A172 (cell line): ENCODE measurements at regions not wholly inside any gene's neighbourhood (a gene's known extent, or its start where the extent isn't known, plus 50 kb on each side); places are given as distances from the start of the nearest gene placed in this dataset.
"Not testable (repeated sequence)": the region's sequence is repeated elsewhere in the genome, so short reads cannot be mapped to it uniquely, and the experiment has no call there.

Experiments used
- DNase-seq: peaks from one replicate; pipeline ENCODE4 v3.0.0-alpha.2; 2015; ENCODE audit warnings: low spot score

GRCh38 chr17:15802917-15803316 lies 70.8 kb downstream of the TBC1D26 start:
- not testable (repeated sequence) for DNase-seq

- not testable (repeated sequence) for DNase-seq
Measured at GRCh38 chr17:15806825-15807224, 74.7 kb downstream of the TBC1D26 start.

- DNase-seq = not testable (repeated sequence)
Measured at GRCh38 chr17:15813388-15813787, 81.3 kb downstream of the TBC1D26 start.

GRCh38 chr17:15814003-15814402 lies 81.9 kb downstream of the TBC1D26 start:
- DNase-seq = not testable (repeated sequence)

GRCh38 chr17:15817861-15818260 lies 85.8 kb downstream of the TBC1D26 start:
- not testable (repeated sequence) for DNase-seq

GRCh38 chr17:15822280-15822679 lies 90.2 kb downstream of the TBC1D26 start:
- DNase-seq = not testable (repeated sequence)

GRCh38 chr17:15828727-15829314 lies 96.7 kb downstream of the TBC1D26 start:
- DNase-seq = peak; percentile 67

GRCh38 chr17:15830221-15830620 lies 98.1 kb downstream of the TBC1D26 start:
- not testable (repeated sequence) for DNase-seq

GRCh38 chr17:15831182-15831581 lies 99.1 kb downstream of the TBC1D26 start:
- peak; percentile 77 for DNase-seq

- DNase-seq = not testable (repeated sequence)
Measured at GRCh38 chr17:15832921-15833480, 100.9 kb downstream of the TBC1D26 start.

GRCh38 chr17:15833890-15834289 lies 101.8 kb downstream of the TBC1D26 start:
- DNase-seq = not testable (repeated sequence)

- DNase-seq = not testable (repeated sequence)
Measured at GRCh38 chr17:15835481-15835880, 103.4 kb downstream of the TBC1D26 start.

GRCh38 chr17:15836249-15836982 lies 104.3 kb downstream of the TBC1D26 start:
- not testable (repeated sequence) for DNase-seq

GRCh38 chr17:15836991-15837390 lies 104.9 kb downstream of the TBC1D26 start:
- DNase-seq = not testable (repeated sequence)

- peak; percentile 16 for DNase-seq
Measured at GRCh38 chr17:15847447-15848229, 97.3 kb upstream of the ADORA2B start.

GRCh38 chr17:15849054-15849453 lies 95.9 kb upstream of the ADORA2B start:
- peak; percentile 25 for DNase-seq

GRCh38 chr17:15850071-15850470 lies 94.9 kb upstream of the ADORA2B start:
- not testable (repeated sequence) for DNase-seq

GRCh38 chr17:15850687-15851086 lies 94.2 kb upstream of the ADORA2B start:
- DNase-seq = not testable (repeated sequence)

GRCh38 chr17:15852863-15853262 lies 92.1 kb upstream of the ADORA2B start:
- not testable (repeated sequence) for DNase-seq

GRCh38 chr17:15856191-15856590 lies 88.7 kb upstream of the ADORA2B start:
- not testable (repeated sequence) for DNase-seq

- not testable (repeated sequence) for DNase-seq
Measured at GRCh38 chr17:15856745-15857144, 88.2 kb upstream of the ADORA2B start.

GRCh38 chr17:15858082-15858481 lies 86.8 kb upstream of the ADORA2B start:
- not testable (repeated sequence) for DNase-seq
